ENCODE measurements at regions not wholly inside any gene's neighbourhood (a gene's known extent, or its start where the extent isn't known, plus 50 kb on each side); places are given as distances from the start of the nearest gene placed in this dataset.
A peak's percentile ranks its signal among the peaks of the same experiment; 100 is the strongest.

- DNase-seq, result no peak
These were observed 50.0 kb upstream of the DOCK9 start for GRCh38 chr13:99027661-99028425.

- peak; percentile 10 for DNase-seq
These were observed 51.0 kb upstream of the DOCK9 start for GRCh38 chr13:99028890-99029289.

DNA sequence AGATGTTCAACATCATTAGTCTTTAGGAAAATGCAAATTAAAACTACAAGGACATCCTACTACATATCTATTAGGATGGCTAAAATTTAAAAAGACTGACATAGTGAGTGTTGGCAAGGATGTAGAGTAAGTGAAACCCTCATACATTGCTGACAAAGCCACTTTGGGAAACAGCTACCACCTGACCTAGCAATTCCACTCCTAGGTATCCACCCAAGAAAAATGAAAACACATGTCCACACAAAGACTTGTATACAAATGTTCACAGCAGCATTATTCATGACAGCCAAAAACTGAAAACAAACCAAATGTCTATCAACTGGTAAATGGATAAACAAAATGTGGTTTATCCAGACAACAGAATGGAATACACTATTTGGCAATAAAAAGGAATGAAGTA, 51.7 kb upstream of the DOCK9 start:
- no peak for DNase-seq

DNA sequence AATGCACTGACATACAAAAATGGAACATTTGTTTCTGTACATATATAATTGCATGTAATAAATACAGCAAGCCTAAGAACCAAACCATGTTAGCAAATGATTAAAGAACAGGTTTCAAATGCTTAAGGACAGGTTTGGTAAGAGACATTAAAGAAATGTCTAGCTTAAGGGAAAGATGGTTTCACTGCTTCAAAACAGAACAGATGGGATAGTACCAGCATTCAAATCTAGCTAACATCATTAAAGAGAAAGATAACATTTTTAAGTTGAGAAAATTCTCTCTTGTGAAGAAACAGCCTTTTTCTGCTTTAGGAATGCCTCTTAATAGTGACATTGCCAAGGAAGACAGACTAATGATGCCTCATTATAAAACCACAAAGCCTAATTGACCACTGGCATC, 52.5 kb upstream of the DOCK9 start:
- DNase-seq, result no peak

DNA sequence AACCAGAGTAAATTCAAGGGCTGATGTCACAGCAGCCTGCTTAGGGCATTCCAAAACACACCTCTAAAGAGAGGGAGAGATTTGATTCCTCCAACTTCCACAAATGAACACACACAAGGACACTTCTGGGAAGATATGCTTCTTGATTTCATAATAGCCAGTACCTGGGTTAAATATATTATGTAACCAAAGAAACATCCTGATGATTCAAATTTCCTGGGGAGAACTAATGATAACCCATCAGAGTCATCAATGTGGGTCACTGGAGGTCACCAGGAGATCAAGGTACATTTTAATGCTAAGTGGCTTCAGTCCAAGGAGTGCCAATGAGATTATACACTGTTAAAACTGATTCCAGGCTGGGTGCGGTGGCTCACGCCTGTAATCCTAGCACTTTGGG, 54.0 kb upstream of the DOCK9 start:
- no peak for DNase-seq

GRCh38 chr13:99033814-99034213, 56.0 kb upstream of the DOCK9 start:
- DNase-seq, result peak; percentile 34

DNA sequence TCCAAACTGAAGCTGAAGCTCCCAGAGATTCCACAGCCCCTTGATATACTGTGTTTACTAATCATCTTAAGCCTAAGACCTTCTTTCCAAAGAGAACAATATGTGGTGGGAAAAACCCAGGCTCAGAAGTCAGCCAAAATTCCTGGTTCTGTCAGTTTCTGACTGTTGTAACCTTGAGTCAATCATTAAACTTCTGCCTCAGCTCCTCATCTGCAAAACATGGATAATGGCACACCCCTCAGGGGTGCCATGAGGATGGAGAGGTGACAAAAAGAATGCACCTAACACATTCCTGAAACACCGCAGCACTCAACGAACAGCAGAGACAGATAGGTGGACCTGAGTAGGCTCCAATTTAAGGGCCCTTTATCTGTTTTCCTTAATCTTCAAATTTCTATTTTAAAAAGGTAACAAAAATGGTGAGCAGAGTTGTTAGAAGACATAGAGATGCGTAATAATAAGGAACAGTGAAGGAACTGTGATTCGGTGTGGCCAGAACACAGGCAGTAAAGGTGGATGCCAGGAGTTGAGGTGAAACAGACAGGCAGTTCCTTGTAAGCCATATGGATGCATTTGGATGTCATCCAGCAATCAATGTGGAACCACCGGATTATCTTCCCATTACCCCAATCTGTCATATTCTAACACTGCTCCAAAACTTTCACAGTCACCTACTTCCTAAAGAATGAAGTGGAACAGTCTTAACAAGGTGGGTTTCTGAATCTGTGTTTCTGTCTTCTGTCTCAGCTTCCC, 56.6 kb upstream of the DOCK9 start:
- DNase-seq, result no peak

GRCh38 chr13:99035715-99036114, 57.9 kb upstream of the DOCK9 start:
- DNase-seq, result no peak

DNA sequence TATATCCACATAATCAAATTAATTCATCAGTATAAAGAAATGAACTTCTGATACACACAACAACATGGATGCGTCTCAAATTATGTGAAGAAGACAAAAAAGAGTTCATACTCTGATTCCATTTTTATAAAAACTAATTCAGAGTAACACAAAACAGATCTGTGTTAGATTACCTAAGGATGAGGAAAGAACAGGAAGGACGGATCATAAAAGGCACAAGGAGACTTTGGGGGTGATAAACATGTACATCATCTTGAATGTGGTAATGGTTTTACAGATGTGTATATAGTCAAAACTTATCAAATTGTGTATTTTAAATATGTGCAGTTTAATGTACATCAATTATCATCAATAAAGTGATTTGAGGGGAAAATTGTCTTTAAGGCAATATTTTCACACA, 59.9 kb upstream of the DOCK9 start:
- DNase-seq, result no peak

DNA sequence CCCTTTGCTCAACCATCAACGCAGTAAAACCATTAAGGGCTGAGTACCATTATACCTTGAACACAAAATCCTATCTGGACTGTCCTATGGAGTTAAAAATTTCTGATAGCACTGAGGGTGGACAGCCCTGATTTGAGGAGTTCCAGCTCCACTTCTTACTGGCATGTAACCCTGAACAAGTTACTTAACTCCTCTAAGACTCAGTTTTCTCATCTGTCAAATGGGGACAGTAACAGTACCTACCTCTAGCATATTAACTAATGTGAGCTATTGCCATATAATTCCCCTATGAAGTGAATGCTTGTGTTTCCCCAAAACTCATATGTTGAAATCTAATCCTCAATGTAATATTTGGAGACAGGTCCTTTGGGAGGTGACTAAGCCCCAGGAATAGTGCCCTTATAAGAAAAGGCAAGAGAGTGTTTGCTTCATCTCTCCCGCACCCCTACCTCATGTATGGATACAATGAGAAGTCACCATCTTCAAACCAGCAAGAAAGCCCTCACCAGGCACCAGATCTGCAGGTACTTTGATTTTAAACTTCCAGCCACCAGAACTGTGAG, 61.9 kb upstream of the DOCK9 start:
- no peak for DNase-seq

DNA sequence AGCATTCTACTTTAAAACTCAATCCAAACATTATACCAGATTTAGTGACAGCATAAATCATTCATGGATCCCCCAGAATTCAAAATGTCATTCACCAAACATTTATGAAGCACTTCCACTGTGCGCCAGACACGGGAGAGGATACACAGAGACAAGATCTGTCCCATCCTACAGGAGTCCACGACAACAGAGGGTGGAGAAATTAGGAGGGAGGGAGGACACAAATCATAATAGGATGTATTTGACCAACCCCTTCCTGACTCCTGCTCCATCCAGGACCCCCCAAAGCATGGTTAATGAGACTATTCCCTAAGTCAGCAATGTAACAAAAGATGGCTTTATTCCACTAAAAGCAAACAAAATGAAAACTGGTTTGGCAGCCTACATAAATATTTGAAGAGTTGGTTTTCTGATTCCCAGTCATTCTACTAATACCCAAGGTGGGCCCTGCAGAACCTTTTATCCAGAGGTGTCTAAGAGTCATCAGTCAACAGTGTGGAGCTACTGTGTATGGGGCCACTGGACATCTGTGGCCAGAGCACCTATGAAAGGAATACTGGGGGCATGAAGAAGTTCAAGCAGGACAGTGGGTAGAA, 62.8 kb upstream of the DOCK9 start:
- no peak for DNase-seq

- DNase-seq, result no peak
These were observed 63.5 kb upstream of the DOCK9 start for GRCh38 chr13:99041337-99041736.

DNA sequence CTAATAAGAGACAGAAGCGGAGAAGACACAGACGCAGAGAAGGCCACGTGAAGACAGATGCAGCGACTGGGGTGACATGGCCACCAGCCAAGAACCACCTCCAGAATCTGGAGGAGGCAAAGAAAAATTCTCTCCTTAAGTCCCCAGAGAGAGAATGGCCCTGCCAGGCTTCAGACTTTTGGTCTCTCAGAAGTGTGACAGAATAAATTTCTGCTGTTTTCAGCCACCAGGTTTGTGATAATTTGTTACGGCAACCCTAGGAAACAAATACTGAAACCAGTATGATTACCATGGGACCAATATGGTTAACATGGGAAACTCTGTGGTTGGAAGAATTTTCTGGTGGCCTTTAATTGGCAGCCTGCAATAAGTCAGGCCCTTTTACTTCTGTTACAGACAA, 63.9 kb upstream of the DOCK9 start:
- no peak for DNase-seq

DNA sequence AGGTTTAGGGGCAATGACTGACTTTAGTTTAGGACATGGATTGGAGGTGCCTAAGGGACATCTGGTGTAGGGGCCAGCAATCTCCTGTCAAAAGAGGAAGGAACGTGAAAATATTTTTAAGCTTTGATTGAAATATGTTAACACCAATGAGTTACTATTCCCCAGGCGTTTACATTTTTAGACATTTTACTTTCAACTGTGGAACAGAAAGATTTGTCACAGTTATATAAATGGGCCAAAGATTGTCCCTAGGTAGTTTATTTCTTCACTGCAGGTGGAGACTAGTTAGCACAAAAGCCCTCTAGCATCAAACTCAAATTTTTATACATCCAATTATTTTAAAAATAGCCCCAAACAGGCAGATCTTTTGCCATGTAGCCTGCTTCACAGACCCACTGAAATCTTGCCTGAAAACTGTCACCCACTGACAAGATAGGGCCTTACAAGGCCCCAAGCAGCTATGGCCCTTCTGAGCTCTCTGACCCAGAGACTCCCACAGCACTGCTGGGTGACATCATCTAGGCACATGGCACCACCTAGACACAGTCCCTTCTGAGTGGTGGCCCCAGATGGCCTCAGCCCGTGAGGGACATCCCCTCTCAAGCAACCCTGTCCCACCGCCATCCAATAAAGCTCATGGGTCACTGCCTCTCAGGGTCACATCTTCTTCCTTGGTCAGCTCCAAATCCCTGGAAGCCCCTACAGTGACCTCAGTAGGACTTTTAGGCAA, 64.8 kb upstream of the DOCK9 start:
- DNase-seq, result no peak

- no peak for DNase-seq
These were observed 66.0 kb upstream of the DOCK9 start for GRCh38 chr13:99043831-99044231.

DNA sequence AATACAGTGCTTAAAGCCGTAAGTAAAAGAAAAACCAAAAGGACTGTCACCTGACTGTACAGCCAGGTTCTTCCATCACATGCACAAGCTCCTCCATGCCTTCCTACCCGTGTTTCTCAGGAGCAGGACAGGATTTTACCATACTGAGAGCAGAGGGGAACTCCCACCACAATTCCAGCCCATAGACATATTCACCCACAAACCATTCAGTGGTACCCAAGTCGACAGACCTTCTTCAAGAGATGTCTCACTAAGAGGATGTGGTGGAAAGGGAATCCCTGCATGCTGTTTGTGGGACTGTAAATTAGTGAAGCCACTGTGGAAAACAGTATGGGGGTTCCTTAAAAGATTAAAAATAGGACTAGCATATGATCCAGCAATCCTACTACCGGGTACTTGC, 66.9 kb upstream of the DOCK9 start:
- no peak for DNase-seq

GRCh38 chr13:99045396-99045795, 67.5 kb upstream of the DOCK9 start:
- no peak for DNase-seq

GRCh38 chr13:99046851-99047250, 69.0 kb upstream of the DOCK9 start:
- DNase-seq, result no peak

DNA sequence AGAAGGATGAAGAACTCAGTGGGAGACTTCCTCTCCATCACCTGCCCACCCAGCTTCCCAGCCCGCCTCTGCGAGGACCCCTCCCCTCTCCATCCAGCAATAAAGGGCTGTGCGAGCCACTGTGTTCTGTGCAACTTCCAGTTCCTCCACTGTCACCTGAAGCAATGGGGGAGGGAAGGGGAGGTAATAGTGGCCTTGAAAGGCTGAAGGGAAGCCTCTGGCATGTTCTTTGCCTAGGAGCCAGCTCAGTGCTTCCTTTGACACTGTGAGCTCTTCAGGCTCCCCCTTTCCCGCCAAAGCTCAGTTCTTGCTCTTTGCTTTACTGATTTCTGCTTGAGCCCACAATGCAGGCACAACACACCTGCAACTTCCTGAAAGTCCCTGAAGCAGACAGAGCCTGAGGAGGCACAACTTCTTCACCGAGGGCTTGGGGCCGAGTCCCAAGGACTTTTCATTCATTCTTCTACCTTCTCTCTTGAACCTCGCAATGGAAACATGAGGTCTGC, 73.2 kb upstream of the DOCK9 start:
- DNase-seq, result no peak

DNA sequence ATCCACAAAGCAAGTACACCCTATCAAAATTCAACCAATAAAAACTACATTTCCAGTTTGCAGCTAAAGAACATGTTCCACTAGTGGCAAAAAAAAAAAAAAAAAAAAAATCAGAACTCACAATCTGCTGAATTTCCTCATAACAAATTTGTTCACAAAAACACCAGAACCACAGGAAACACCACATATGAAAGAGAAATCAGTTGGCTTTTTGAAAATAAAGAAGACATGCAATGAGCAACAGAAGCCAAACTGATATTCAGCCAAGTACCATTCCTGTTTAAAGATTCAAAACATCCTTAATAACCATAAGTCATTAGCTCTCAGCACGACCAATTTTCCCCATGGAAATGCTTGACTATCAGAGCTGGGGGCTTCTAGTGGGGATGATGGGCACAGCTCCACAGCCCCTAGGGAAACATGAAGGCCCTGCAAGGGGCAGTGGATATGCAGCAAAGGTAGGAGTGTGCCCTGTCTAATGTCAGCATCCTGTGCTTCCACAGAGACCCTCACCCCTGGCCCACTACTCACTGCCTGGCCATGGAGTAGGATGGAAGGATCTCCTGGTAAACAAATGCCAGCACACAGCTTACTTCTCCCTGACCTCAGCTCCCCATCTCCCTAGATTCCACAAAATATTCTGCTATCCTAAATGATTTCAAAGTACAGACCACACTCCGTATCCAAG, 74.0 kb upstream of the DOCK9 start:
- DNase-seq, result no peak

- DNase-seq, result no peak
These were observed 75.9 kb upstream of the DOCK9 start for GRCh38 chr13:99053636-99054233.

DNA sequence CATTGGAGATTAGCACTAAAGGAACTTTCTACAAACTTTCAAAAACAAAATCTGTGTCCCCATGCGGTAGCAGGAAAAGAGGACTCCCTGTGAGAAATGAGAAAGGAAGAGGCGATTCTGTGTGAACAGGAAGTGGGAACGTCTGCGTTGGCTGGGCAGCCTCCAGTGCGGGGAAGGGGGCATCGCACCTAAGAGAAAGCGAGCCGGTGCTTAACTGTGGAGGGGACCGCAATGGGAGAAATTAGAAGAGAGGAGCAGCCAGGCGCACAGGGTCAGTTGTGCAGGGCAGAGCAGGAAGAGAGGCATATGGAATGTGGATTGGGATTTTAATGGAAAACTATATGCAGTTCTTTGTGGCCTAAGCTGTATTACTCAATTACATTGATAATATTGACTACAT, 77.4 kb upstream of the DOCK9 start:
- no peak for DNase-seq

Data from suppressor macrophage treated with lipopolysaccharide for 4 hours (primary cell).